ENCODE measurements at regions not wholly inside any gene's neighbourhood (a gene's known extent, or its start where the extent isn't known, plus 50 kb on each side); places are given as distances from the start of the nearest gene placed in this dataset.

DNA sequence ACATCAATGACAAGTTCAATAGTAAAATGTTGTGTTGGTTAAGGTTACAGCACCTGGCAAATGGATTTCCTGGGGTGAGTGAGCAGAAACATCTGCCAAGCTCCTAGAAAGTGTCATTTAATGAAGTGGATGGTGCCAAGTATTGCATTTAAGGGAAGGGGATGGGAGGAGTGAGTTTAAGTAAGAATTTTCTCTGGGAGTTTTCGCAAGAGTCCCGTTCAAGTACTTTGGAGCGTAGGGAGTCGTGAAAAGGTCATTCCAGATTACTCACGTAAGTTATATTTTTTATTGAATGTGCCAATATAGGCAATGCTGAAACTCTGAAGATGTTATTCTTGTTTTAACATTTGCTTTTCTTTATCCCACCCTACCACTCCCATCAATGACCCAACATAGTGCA, 117.4 kb upstream of the RAB3GAP2 start (continued):
- TF ChIP-seq, protein P1, sequence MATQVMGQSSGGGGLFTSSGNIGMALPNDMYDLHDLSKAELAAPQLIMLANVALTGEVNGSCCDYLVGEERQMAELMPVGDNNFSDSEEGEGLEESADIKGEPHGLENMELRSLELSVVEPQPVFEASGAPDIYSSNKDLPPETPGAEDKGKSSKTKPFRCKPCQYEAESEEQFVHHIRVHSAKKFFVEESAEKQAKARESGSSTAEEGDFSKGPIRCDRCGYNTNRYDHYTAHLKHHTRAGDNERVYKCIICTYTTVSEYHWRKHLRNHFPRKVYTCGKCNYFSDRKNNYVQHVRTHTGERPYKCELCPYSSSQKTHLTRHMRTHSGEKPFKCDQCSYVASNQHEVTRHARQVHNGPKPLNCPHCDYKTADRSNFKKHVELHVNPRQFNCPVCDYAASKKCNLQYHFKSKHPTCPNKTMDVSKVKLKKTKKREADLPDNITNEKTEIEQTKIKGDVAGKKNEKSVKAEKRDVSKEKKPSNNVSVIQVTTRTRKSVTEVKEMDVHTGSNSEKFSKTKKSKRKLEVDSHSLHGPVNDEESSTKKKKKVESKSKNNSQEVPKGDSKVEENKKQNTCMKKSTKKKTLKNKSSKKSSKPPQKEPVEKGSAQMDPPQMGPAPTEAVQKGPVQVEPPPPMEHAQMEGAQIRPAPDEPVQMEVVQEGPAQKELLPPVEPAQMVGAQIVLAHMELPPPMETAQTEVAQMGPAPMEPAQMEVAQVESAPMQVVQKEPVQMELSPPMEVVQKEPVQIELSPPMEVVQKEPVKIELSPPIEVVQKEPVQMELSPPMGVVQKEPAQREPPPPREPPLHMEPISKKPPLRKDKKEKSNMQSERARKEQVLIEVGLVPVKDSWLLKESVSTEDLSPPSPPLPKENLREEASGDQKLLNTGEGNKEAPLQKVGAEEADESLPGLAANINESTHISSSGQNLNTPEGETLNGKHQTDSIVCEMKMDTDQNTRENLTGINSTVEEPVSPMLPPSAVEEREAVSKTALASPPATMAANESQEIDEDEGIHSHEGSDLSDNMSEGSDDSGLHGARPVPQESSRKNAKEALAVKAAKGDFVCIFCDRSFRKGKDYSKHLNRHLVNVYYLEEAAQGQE (IDR thresholded peaks at IDR 0.05; ENCODE audit: low read depth, low read length) = no peak

DNA sequence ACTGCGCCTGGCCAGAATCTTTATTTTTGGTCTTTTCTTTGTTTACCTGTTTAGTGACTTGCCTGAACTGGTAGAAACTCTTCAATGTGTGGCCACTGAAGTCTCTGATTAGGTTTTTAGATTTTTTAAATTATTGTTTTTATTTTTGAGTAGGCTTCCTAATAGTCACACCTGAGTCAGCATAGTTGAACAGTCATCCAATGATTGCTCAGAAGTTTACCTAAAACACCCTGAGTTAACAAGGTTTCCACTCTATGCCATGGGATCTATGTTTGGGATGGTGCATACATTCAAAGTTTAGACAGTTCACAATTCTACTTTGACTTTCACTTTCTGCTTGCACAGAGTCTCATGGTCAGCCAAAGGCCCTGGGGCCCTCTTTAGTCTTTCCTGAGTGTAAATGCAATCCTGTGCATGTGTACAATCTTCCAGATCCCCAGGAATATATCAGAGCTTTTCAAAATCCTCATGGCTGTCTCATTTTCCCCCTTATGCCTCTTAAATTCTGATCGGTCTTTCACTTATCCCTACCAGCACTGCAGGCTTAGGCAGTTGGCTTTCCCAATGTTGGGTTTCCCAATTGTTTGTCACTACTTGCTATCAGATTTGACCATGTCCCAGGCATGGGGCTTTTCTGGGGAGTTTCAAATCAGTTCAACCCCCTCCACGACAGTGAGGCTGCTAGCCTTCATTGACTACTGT, 114.4 kb upstream of the RAB3GAP2 start:
- WGBS (ENCODE audit: low lambda C conversion rate) = 19% methylated on average over 3 of the region's 3 CpGs
- Histone ChIP-seq H3K9me2 (no peaks in the 10 kb centered on the region), H3K79me2 (ENCODE audit: insufficient read depth) (no peaks in the 10 kb centered on the region), H3K9ac (no peak overlapping the region), H3K9me3 (0 out of 2 replicates have a peak, but pooled peaks cover 6% of the 10 kb centered on the region), H3K4me1 (ENCODE audit: control insufficient read depth in 1 of 2, insufficient read depth in 2 of 2, low read depth in 1 of 2, low read length in 1 of 2) (peaks cover 0 to 7% of the 10 kb centered on the region in 2 experiments; a peak in 2 of 4 replicates), H3K27ac (ENCODE audit: low read depth in 2 of 2, low read length in 1 of 2) (no peak overlapping the region), H3K27me3 (ENCODE audit: insufficient read depth) (no peaks in the 10 kb centered on the region), H3F3A (replicated peaks; ENCODE audit: insufficient read depth) (no peaks in the 10 kb centered on the region), H3K4me2 (no peak overlapping the region), H4K20me1 (ENCODE audit: insufficient read depth) (no peaks in the 10 kb centered on the region), H3K36me3 (replicated peaks in 1 of 2; ENCODE audit: control insufficient read depth in 1 of 2, insufficient read depth in 2 of 2, low read length in 1 of 2) (no peaks in the 10 kb centered on the region), H2AFZ (ENCODE audit: low read depth) (no peak overlapping the region), H3K4me3 (ENCODE audit: low read depth in 2 of 2, low read length in 1 of 2) (no peak overlapping the region)
- DNase-seq = no peak
- TF ChIP-seq TCF12 (IDR thresholded peaks at IDR 0.05) (no peak), NRF1 (IDR thresholded peaks at IDR 0.05; ENCODE audit: low read depth, low read length) (no peak), TAF1 (IDR thresholded peaks at IDR 0.05; ENCODE audit: borderline replicate concordance, low read depth, low read length) (no peak), EP300 (IDR thresholded peaks at IDR 0.05; ENCODE audit: borderline replicate concordance in 1 of 2, low read depth in 1 of 2, low read length in 1 of 2) (no peak), CHD2 (IDR thresholded peaks at IDR 0.05; ENCODE audit: low read length, partially characterized antibody) (no peak), PBX3 (IDR thresholded peaks at IDR 0.05) (no peak), SMC3 (IDR thresholded peaks at IDR 0.05; ENCODE audit: low read depth, low read length) (no peak), RCOR1 (IDR thresholded peaks at IDR 0.05; ENCODE audit: low read length) (no peak), POLR2AphosphoS5 (IDR thresholded peaks at IDR 0.05; ENCODE audit: low read depth, low read length) (no peak), YY1 (IDR thresholded peaks at IDR 0.05; ENCODE audit: low read depth) (no peak), FOXM1 (IDR thresholded peaks at IDR 0.05; ENCODE audit: low read depth) (no peak), MEF2A (IDR thresholded peaks at IDR 0.05; ENCODE audit: borderline replicate concordance, low read depth) (no peak), GATA2 (CRISPR knock-in tag; IDR thresholded peaks at IDR 0.05) (no peak), RFX5 (IDR thresholded peaks at IDR 0.05; ENCODE audit: low read length) (no peak), CTCF (IDR thresholded peaks at IDR 0.05) (no peak)
- TF ChIP-seq, protein P2, sequence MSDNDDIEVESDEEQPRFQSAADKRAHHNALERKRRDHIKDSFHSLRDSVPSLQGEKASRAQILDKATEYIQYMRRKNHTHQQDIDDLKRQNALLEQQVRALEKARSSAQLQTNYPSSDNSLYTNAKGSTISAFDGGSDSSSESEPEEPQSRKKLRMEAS (IDR thresholded peaks at IDR 0.05; ENCODE audit: low read depth) = no peak
- TF ChIP-seq, protein P3, sequence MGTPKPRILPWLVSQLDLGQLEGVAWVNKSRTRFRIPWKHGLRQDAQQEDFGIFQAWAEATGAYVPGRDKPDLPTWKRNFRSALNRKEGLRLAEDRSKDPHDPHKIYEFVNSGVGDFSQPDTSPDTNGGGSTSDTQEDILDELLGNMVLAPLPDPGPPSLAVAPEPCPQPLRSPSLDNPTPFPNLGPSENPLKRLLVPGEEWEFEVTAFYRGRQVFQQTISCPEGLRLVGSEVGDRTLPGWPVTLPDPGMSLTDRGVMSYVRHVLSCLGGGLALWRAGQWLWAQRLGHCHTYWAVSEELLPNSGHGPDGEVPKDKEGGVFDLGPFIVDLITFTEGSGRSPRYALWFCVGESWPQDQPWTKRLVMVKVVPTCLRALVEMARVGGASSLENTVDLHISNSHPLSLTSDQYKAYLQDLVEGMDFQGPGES (IDR thresholded peaks at IDR 0.05; ENCODE audit: low read depth, low read length) = no peak
- CTCF ChIA-PET = no interaction called here
- POLR2A ChIA-PET = no interaction called here
